NCI-H446 treated with DMSO at 0.1 percent for 48 hours (cell line): ENCODE measurements at regions not wholly inside any gene's neighbourhood (a gene's known extent, or its start where the extent isn't known, plus 50 kb on each side); places are given as distances from the start of the nearest gene placed in this dataset.

ENCODE experiments used
- DNase-seq: peaks from one replicate; lab custom pipeline; 2025; lab: John Stamatoyannopoulos, UW

GRCh38 chr4:3668825-3669552 is 97.2 kb upstream of the ADRA2C start:
- no peak for DNase-seq

GRCh38 chr4:3667258-3667657 is 98.9 kb upstream of the ADRA2C start:
- DNase-seq: no peak

- no peak for DNase-seq
Measured at GRCh38 chr4:3666263-3666662, 99.9 kb upstream of the ADRA2C start.

GRCh38 chr4:3665360-3665891 is 100.8 kb upstream of the ADRA2C start:
- no peak for DNase-seq

- no peak for DNase-seq
Measured at GRCh38 chr4:3663791-3664190, 102.4 kb upstream of the ADRA2C start.

- DNase-seq: no peak
Measured at GRCh38 chr4:3662516-3662915, 103.7 kb upstream of the ADRA2C start.

- no peak for DNase-seq
Measured at GRCh38 chr4:3661989-3662388, 104.2 kb upstream of the ADRA2C start.

- no peak for DNase-seq
Measured at GRCh38 chr4:3660928-3661515, 105.2 kb upstream of the ADRA2C start.

- no peak for DNase-seq
Measured at GRCh38 chr4:3660086-3660927, 105.9 kb upstream of the ADRA2C start.

GRCh38 chr4:3659131-3659530 is 107.1 kb upstream of the ADRA2C start:
- no peak for DNase-seq

GRCh38 chr4:3658530-3658913 is 107.7 kb upstream of the ADRA2C start:
- DNase-seq: no peak

GRCh38 chr4:3657902-3658529 is 108.2 kb upstream of the ADRA2C start:
- no peak for DNase-seq

GRCh38 chr4:3656416-3657356 is 109.5 kb upstream of the ADRA2C start:
- DNase-seq: no peak

GRCh38 chr4:3655963-3656362 is 110.2 kb upstream of the ADRA2C start:
- DNase-seq: no peak

- DNase-seq: no peak
Measured at GRCh38 chr4:3655485-3655884, 110.7 kb upstream of the ADRA2C start.

GRCh38 chr4:3654036-3654807 is 112.0 kb upstream of the ADRA2C start:
- DNase-seq: no peak

- DNase-seq: no peak
Measured at GRCh38 chr4:3652586-3652985, 113.6 kb upstream of the ADRA2C start.

GRCh38 chr4:3651267-3651845 is 114.8 kb upstream of the ADRA2C start:
- no peak for DNase-seq

GRCh38 chr4:3649491-3649890 is 116.7 kb upstream of the ADRA2C start:
- no peak for DNase-seq

GRCh38 chr4:3648731-3649130 is 116.5 kb upstream of the LRPAP1 start:
- no peak for DNase-seq
